Stimulated activated CD8-positive, alpha-beta memory T cell treated with anti-CD3 and anti-CD28 coated beads, Interleukin-15, amount 100 ng/mL, for 48 hours (primary cell): ENCODE measurements at regions not wholly inside any gene's neighbourhood (a gene's known extent, or its start where the extent isn't known, plus 50 kb on each side); places are given as distances from the start of the nearest gene placed in this dataset.
"Not testable (repeated sequence)": the region's sequence is repeated elsewhere in the genome, so short reads cannot be mapped to it uniquely, and the experiment has no call there.

Experiments used
- DNase-seq, 2 donors: peaks; one replicate each; pipeline ENCODE4 v3.0.0-alpha.2; 2020; ENCODE audit warnings: low read depth in 2 of 2

GRCh38 chr13:78139765-78140164 is 221.1 kb upstream of the EDNRB start:
- no peak for DNase-seq

- no peak for DNase-seq
Measured at GRCh38 chr13:78138756-78139155, 220.1 kb upstream of the EDNRB start.

GRCh38 chr13:78137404-78138142 is 218.9 kb upstream of the EDNRB start:
- DNase-seq, result no peak

- DNase-seq, result no peak
Measured at GRCh38 chr13:78136966-78137365, 218.3 kb upstream of the EDNRB start.

- no peak for DNase-seq
Measured at GRCh38 chr13:78133511-78133910, 214.9 kb upstream of the EDNRB start.

DNA sequence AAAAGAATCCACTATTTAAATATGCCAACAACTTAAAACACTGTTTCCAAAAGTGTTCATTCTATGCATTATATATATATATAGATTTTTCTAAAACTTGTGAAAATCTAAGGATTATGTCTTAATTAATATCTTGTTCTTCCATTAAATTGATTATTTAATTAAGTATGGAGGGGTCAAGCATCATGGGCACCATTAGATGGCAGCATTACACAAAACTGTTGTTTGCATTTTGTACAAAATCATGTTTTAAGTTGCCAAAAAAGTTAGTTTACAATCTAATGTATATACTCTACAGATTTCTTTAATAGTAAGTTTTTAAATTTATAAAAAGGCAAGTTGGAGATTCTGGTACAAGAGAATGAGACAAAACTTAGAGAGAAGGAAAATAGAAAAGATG is 213.2 kb upstream of the EDNRB start:
- DNase-seq, result no peak

- DNase-seq, result no peak
Measured at GRCh38 chr13:78131346-78131745, 212.7 kb upstream of the EDNRB start.

DNA sequence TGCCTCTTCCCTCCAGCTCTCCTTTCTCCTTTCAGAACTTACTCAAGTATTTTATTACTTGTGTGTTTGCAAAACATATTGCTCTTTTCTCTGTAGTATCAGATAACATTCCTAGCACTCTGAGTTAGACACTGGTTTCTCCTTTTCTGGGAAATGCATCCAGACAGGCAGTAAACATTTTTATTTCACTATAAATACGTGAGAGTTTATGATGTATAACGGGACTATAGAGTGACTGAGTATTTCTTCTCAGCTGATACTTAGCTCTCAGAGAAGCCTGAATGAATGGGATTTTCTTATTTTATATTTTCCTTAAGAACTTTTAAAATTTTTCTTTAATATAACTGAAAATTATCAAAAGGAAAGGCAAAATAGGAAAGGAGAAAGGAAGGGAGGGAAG is 211.2 kb upstream of the EDNRB start:
- DNase-seq, result no peak

DNA sequence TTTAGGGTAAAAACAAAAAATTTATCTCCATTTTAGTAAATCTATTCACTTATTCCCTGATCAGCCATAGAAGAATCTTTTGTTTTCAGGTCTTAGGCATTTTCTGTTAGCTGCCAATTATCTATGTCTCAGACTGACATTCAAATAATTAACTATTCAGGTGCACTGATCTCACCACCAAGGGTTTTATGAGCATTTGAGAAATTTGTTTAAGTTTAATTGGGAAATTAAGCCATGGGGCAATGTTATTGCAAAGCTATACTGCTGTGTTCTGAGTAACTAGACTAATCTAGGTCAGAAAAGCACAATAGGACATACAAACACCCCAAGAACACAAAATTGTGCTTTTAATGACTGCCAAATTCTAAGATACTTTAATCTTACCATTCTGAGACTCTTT is 210.7 kb upstream of the EDNRB start:
- no peak for DNase-seq

GRCh38 chr13:78121459-78122348 is 203.1 kb upstream of the EDNRB start:
- DNase-seq, result no peak

- no peak for DNase-seq
Measured at GRCh38 chr13:78121001-78121400, 202.4 kb upstream of the EDNRB start.

- not testable (repeated sequence) for DNase-seq
Measured at GRCh38 chr13:78120144-78120543, 201.5 kb upstream of the EDNRB start.

GRCh38 chr13:78117070-78117469 is 198.4 kb upstream of the EDNRB start:
- DNase-seq, result not testable (repeated sequence)

GRCh38 chr13:78105656-78106055 is 187.0 kb upstream of the EDNRB start:
- no peak for DNase-seq

- no peak for DNase-seq
Measured at GRCh38 chr13:78103936-78104335, 185.3 kb upstream of the EDNRB start.

DNA sequence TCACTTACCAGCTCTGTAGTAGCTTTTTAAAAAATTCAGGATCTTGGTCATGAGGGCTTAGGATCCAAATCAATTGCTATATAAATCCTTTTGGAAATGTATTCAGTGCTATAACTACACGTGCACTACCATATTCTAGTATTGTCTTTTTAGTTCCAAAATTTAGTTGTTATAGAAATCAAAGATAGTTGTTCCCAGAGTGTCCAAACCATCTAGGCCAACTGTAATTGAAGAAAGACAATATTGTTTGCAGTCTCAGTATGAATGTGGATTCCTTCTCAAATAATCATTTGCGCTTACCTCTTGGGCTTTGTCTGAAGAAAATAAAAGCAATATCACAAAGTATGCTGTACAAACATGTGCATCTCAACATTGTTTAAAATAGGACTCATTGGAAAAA is 184.1 kb upstream of the EDNRB start:
- no peak for DNase-seq

DNA sequence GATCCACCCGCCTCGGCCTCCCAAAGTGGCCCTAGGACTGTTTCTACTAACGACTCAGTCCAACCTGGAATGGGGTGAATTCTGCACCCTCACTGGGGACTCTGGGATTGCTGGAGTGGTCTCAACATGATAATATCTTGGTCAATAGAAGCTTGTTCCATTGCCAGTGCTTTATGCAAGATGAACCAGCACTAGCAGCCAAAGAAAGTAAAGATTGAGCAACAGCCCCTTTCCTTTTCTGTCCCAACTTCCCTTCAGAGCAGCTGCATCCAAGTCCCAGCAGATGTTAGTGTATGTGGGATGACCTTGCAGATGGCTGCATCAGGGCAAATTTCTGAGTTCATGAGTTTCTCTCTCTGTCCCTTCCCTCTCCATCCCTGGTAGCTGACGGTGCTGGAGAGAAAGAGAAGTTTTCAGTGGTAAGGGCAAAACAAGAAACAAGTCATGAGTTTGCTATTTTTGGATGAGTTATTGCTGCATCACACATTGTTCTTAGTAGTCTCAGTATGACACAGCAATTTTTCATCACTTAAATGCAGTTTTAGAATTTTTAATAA is 183.6 kb upstream of the EDNRB start:
- no peak for DNase-seq

GRCh38 chr13:78100486-78100885 is 181.9 kb upstream of the EDNRB start:
- DNase-seq, result no peak

DNA sequence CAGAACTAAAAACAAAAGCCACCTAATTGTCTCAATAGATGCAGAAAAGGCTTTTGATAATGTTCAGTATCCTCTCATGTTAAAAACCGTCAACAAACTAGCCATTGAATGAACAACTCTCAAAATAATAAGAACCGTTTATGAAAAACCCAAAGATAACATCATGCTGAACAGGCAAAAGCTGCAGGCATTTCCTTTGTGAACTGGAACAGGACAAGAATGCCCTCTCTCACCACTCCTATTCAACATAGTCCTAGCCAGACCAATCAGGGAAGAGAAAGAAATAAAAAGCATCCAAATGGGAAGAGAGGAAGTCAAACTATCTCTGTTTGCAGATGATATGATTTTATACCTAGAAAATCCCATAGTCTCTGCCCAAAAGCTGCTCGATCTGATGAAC is 179.6 kb upstream of the EDNRB start:
- DNase-seq, result no peak

DNA sequence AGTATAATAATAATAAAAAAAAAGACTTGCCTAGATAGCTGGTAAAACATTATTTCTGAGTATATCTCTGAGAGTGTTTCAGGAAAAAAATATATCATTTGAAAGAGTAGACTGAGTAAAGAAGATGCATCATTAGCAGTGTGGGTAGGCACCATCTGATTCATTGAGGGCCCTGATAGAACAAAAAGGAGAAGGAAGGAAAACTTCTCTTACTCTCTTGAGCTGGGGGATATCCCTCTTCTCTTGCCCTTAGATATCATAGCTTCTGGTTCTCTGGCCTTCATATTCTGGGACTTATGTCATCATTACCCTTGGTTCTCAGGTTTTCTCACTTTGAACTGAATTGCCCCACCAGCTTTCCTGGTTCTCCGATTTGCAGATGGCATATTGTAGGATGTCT is 177.6 kb upstream of the EDNRB start:
- DNase-seq, result no peak

DNA sequence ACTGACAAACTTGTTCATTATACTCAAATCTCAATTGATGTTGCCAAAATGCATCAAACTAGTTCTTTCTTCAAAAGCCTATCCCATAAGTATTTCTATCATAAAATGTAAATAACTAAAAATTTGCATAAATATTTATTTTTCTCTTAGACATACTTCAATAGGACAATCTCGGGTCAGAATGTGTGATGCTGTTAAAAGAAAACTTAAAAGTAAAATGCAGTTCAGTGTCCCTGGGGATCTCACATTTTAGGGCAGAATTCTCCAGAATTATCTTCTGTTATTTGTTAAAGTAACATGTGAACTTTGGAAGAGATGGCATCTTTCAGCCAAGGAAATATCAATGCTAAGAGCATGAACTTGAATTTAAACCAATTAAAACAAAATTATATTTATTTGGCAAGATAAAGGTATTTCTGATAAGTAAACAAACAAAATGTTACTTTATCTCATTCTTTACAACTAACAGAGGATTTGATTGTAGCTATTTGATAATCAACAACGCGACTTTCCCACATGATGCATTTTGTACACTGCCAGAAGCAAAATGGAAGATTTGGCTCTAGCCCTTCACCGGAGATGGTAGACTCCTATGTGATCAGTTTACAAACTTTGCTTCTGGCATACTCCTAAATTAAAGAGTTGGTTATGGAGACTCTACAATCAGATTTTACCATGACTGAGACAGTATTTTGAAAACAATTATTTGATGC is 169.5 kb upstream of the EDNRB start:
- no peak for DNase-seq
